ENCODE measurements at regions not wholly inside any gene's neighbourhood (a gene's known extent, or its start where the extent isn't known, plus 50 kb on each side); places are given as distances from the start of the nearest gene placed in this dataset.

GRCh38 chr4:96675896-96676295 lies 836.0 kb downstream of the PDHA2 start:
- no peak for DNase-seq (ENCODE audit: low read depth)

- no peak for DNase-seq (ENCODE audit: low read depth)
These were observed 837.0 kb downstream of the PDHA2 start for GRCh38 chr4:96676754-96677435.

GRCh38 chr4:96677499-96677898 lies 837.6 kb downstream of the PDHA2 start:
- DNase-seq (ENCODE audit: low read depth): no peak

GRCh38 chr4:96681218-96681617 lies 841.3 kb downstream of the PDHA2 start:
- DNase-seq (ENCODE audit: low read depth): no peak

GRCh38 chr4:96685691-96686090 lies 845.8 kb downstream of the PDHA2 start:
- no peak for DNase-seq (ENCODE audit: low read depth)

GRCh38 chr4:96691521-96691920 lies 851.6 kb downstream of the PDHA2 start:
- no peak for DNase-seq (ENCODE audit: low read depth)

- DNase-seq (ENCODE audit: low read depth): no peak
These were observed 858.9 kb downstream of the PDHA2 start for GRCh38 chr4:96698831-96699230.

GRCh38 chr4:96703265-96703664 lies 863.4 kb downstream of the PDHA2 start:
- DNase-seq (ENCODE audit: low read depth): no peak

- no peak for DNase-seq (ENCODE audit: low read depth)
These were observed 868.9 kb downstream of the PDHA2 start for GRCh38 chr4:96708766-96709165.

GRCh38 chr4:96713271-96713850 lies 873.5 kb downstream of the PDHA2 start:
- no peak for DNase-seq (ENCODE audit: low read depth)

- no peak for DNase-seq (ENCODE audit: low read depth)
These were observed 889.7 kb downstream of the PDHA2 start for GRCh38 chr4:96729641-96730040.

- no peak for DNase-seq (ENCODE audit: low read depth)
These were observed 890.5 kb downstream of the PDHA2 start for GRCh38 chr4:96730432-96730831.

- no peak for DNase-seq (ENCODE audit: low read depth)
These were observed 896.5 kb downstream of the PDHA2 start for GRCh38 chr4:96736352-96736889.

- no peak for DNase-seq (ENCODE audit: low read depth)
These were observed 899.2 kb downstream of the PDHA2 start for GRCh38 chr4:96739101-96739500.

GRCh38 chr4:96742332-96743014 lies 902.6 kb downstream of the PDHA2 start:
- no peak for DNase-seq (ENCODE audit: low read depth)

- no peak for DNase-seq (ENCODE audit: low read depth)
These were observed 904.8 kb downstream of the PDHA2 start for GRCh38 chr4:96744676-96745075.

GRCh38 chr4:96753216-96753615 lies 913.3 kb downstream of the PDHA2 start:
- DNase-seq (ENCODE audit: low read depth): no peak

- DNase-seq (ENCODE audit: low read depth): no peak
These were observed 915.9 kb downstream of the PDHA2 start for GRCh38 chr4:96755569-96756484.

- no peak for DNase-seq (ENCODE audit: low read depth)
These were observed 916.7 kb downstream of the PDHA2 start for GRCh38 chr4:96756584-96756983.

- DNase-seq (ENCODE audit: low read depth): no peak
These were observed 923.7 kb downstream of the PDHA2 start for GRCh38 chr4:96763546-96763945.

- DNase-seq (ENCODE audit: low read depth): no peak
These were observed 926.5 kb downstream of the PDHA2 start for GRCh38 chr4:96766359-96766758.

Data from forelimb muscle (tissue), 1 donor.